Keratinocyte (primary cell): ENCODE measurements at regions not wholly inside any gene's neighbourhood (a gene's known extent, or its start where the extent isn't known, plus 50 kb on each side); places are given as distances from the start of the nearest gene placed in this dataset.
A peak's percentile ranks its signal among the peaks of the same experiment; 100 is the strongest.

Experiments used
- EZH2 ChIP-seq: IDR thresholded peaks from one replicate; pipeline ENCODE4 v1.6.1; 2012; ENCODE audit warnings: inconsistent platforms, mild to moderate bottlenecking, low read length, moderate library complexity
- TF ChIP-seq, protein P1 (sequence below), 3 experiments: IDR thresholded peaks in 1 of 3; conservative IDR thresholded peaks in 1 of 3; optimal IDR thresholded peaks in 1 of 3; 2 replicates in 2 of 3; 3 replicates in 1 of 3; pipeline versions ENCODE3 to v1.5.1; 2011; ENCODE audit warnings: low read length in 3 of 3, mild to moderate bottlenecking in 3 of 3, moderate library complexity in 2 of 3, control low read depth in 1 of 3, inconsistent platforms in 1 of 3; ENCODE audit not compliant: insufficient read depth in 2 of 3; ENCODE audit errors: extremely low read depth in 1 of 3

DNA sequence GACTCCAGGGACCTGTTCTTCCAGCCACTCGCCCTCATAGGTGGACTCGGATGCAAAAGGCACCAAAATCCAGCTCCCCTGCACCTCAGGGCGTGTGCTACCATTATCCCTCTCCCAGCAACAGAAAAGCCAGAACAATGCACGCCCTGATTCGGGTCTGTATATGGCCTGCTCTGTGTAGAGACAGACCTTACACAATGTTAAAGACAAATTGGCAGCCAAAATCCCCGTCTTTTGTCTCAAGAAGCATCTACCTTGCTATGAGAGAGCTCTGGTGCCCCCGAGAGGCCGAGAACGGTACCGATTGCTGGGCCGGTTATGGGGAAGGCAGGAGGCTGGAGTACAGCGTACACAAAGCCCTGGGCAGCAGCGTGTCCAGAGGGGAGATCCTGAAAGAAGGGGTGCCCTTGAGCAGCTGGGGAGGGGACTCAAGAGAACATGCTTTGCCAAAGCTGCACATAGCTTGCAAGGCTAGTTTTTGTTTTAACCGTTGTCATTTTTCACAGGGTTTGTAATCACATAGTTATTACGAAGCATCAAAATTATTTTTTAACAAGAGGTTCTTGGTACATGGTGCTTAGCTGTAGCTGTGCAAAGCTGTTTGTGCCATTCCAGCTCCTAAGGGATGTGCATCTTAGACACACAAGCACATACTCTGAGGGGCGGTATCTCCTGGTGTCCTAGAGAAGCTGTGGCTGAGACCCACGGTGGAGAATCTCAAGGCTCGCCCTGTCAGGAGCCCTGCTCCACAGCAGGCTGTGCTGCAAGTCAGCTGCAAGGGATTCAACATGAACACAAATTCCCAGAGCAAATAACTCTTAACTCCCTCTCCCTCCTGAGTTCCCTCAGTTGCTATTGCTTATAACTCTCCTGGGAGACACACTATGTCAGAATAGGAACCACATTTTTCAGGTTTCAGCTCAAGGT is 461.5 kb upstream of the PPP2R3A start:
- TF ChIP-seq, protein P1, sequence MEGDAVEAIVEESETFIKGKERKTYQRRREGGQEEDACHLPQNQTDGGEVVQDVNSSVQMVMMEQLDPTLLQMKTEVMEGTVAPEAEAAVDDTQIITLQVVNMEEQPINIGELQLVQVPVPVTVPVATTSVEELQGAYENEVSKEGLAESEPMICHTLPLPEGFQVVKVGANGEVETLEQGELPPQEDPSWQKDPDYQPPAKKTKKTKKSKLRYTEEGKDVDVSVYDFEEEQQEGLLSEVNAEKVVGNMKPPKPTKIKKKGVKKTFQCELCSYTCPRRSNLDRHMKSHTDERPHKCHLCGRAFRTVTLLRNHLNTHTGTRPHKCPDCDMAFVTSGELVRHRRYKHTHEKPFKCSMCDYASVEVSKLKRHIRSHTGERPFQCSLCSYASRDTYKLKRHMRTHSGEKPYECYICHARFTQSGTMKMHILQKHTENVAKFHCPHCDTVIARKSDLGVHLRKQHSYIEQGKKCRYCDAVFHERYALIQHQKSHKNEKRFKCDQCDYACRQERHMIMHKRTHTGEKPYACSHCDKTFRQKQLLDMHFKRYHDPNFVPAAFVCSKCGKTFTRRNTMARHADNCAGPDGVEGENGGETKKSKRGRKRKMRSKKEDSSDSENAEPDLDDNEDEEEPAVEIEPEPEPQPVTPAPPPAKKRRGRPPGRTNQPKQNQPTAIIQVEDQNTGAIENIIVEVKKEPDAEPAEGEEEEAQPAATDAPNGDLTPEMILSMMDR (optimal IDR thresholded peaks at IDR 0.05 in 1 of 3, IDR thresholded peaks at IDR 0.05 in 1 of 3, conservative IDR thresholded peaks at IDR 0.05 in 1 of 3; ENCODE audit: extremely low read depth in 1 of 3, insufficient read depth in 2 of 3, low read length in 3 of 3): peak; percentile 81 to 83 (median 83)
- no peak for TF ChIP-seq EZH2
